Astrocyte of the spinal cord (primary cell): ENCODE measurements at regions not wholly inside any gene's neighbourhood (a gene's known extent, or its start where the extent isn't known, plus 50 kb on each side); places are given as distances from the start of the nearest gene placed in this dataset.

Experiments used
- DNase-seq: peaks from one replicate; pipeline ENCODE4 v3.0.0; 2011; ENCODE audit warnings: low read depth, low spot score
- H3K4me3 ChIP-seq: 2 replicates; pipeline ENCODE4 v1.5.1; 2011; ENCODE audit warnings: low read depth, mild to moderate bottlenecking, low read length, moderate library complexity
- CTCF ChIP-seq: IDR thresholded peaks from 2 replicates; pipeline ENCODE4 v1.5.1; 2012; ENCODE audit warnings: low read depth, mild to moderate bottlenecking, low read length, inconsistent platforms
- in situ Hi-C: cut with HindIII; loops from 2 replicates; pipeline ENCODE4 v1.10.0; 2017; ENCODE audit warnings: low sequenced_read_pairs

- DNase-seq: no peak
- H3K4me3 ChIP-seq: no peak overlapping the region
- in situ Hi-C loops: no loop called here
- no peak for TF ChIP-seq CTCF
Measured at GRCh38 chr18:6563896-6564295, 149.2 kb upstream of the L3MBTL4 start.

DNA sequence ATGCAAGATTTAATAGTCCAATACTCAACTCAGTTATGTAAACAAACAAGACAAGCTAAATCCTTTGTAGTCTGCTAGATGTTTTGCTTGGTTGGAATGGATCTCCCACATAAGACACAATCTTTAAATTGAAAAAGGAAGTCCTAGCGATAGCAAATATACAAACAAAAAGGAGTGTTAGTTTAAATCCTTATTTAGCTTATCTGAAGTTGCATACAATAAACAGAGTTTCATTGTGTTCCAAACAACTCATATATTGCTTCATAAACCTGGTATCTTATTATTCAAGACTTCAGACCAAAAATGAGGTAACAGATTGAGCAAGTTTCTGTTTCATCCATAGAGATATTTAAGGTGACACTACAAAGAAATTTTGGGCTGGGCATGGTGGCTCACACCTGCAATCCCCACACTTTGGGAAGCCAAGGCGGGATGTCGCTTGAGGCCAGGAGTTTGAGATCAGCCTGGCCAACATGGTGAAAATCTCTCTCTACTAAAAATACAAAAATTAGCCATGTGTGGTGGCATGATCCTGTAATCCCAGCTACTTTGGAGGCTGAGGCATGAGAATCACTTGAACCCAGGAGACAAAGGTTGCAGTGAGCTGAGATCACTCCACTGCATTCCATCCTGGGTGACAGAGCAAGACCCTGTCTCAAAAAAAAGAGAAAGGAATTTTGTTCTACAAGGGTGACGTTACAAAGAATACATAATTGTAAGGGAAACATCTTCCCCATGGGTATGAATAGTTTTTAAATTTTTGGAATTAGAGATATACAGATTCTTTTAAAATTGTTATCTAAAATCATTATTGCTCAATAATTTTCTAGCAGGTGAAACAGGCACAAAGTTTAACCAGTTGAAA lies 150.5 kb upstream of the L3MBTL4 start:
- TF ChIP-seq CTCF: no peak
- no peak for DNase-seq
- no peak overlapping the region for H3K4me3 ChIP-seq
- in situ Hi-C loops: no loop called here

DNA sequence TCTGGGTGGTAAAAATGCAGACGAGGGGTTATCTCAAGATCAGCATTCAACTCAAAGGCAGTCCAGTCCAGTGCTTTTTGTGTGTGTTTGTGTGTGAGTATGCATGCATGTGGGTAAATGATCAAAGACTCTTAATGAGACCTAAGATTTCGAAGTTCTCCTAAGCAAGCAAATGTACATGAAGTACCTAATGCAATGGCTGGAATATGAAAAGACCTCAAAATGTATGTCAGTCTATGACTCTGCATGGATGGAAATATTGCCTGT lies 151.0 kb upstream of the L3MBTL4 start:
- no peak overlapping the region for H3K4me3 ChIP-seq
- no peak for TF ChIP-seq CTCF
- in situ Hi-C loops: no loop called here
- no peak for DNase-seq

DNA sequence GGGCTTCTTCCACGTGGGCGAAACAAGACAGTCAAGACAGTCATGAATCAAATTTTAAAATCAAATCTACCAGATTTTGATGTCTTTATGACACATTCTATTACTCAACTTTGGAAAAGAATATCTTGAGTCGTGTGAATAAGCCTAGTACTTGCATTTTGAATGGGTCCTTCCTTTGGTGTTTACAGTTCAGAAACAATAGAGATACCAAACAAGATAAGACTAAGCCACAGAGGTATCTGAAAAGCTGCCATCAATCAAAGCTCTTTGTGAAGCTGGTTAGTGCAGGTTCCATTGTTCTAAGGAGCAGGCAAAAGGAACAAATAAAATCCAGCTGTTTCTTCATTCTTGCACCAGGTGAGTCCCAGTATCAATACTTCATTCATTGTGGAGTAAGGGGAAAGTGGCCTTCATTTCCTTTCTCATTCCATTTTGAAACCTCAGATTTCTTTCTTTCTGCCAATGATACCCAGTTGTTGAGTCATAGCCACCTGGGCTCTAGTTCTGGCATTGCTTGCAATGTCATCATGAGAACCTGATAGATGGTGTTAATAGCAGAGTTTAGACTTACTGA lies 151.7 kb upstream of the L3MBTL4 start:
- no peak for DNase-seq
- no peak for TF ChIP-seq CTCF
- no peak overlapping the region for H3K4me3 ChIP-seq
- in situ Hi-C loops: no loop called here

- TF ChIP-seq CTCF: no peak
- no peak overlapping the region for H3K4me3 ChIP-seq
- no peak for DNase-seq
- in situ Hi-C loops: no loop called here
Measured at GRCh38 chr18:6569813-6570212, 155.1 kb upstream of the L3MBTL4 start.

DNA sequence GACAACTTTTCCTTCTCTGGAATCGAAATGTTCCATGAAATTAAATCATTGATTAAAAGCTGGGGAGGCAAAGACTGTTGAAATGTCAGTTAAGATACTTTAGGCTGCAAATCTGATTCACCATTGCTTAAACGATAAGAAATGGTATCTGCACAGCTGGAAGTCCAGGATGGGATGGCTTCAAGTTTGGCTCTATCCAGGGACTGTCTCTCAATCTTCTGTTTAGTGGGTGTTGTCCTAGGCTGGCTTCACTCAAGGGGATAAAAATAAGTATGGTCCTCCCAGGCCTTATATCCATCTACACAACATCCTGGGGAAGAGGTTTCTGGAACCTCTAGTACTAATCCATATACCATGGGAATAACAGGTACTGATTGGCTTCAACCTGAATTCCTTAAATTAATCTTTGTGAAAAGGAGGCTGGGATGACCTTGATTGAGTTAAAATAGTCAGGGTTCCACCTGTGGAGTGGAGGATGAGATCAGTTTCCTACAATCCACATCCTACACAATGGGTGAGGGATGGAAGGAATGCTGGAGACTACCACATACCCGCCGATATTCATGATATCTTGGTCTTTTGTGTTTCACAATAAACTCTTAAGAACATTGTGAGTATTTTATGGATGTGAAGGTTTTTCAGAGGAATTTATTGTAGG lies 156.0 kb upstream of the L3MBTL4 start:
- no peak for TF ChIP-seq CTCF
- DNase-seq: no peak
- in situ Hi-C loops: no loop called here
- H3K4me3 ChIP-seq: no peak overlapping the region
